CD4-positive, alpha-beta T cell (primary cell): ENCODE measurements at regions not wholly inside any gene's neighbourhood (a gene's known extent, or its start where the extent isn't known, plus 50 kb on each side); places are given as distances from the start of the nearest gene placed in this dataset.

Experiments used
- ATAC-seq: fragments of 200-7000 bp; cut with Tn5 transposase; one replicate; pipeline ENCODE4 v1.10.0; 2022; ENCODE audit warnings: mild to moderate bottlenecking; ENCODE audit not compliant: poor library complexity
- CTCF ChIA-PET: fragments of 350-600 bp; sonication (Branson Sonifier 250); formaldehyde crosslinking; loops from one replicate; lab custom pipeline; 2021; ENCODE audit warnings: antibody characterized with exemption, inconsistent platforms; lab: Charles Lee
- POLR2A ChIA-PET: fragments of 350-600 bp; sonication (Branson Sonifier 250); formaldehyde crosslinking; loops from one replicate; lab custom pipeline; 2021; ENCODE audit warnings: antibody characterized with exemption, inconsistent platforms; lab: Charles Lee
- DNase-seq, 14 experiments: peaks; one replicate each; pipeline ENCODE4 v3.0.0-alpha.2; 2013 to 2020; ENCODE audit warnings: mixed read lengths in 2 of 14
- H3K27ac ChIP-seq, 2 donors: one replicate each; pipeline versions ENCODE4 v1.5.1 to v1.7.0; 2013; ENCODE audit warnings: low read length in 2 of 2, low read depth in 1 of 2, mild to moderate bottlenecking in 1 of 2
- H3K27me3 ChIP-seq, 2 experiments: 1 replicate in 1 of 2; 2 replicates in 1 of 2; pipeline versions ENCODE4 v1.6.1 to v1.7.0; 2013; ENCODE audit warnings: low read length in 2 of 2, control low read depth in 1 of 2, mild to moderate bottlenecking in 1 of 2, moderate library complexity in 1 of 2; ENCODE audit not compliant: insufficient read depth in 2 of 2, control insufficient read depth in 1 of 2
- H3K36me3 ChIP-seq: one replicate; pipeline ENCODE4 v1.6.1; 2013; ENCODE audit warnings: low read length, control low read depth; ENCODE audit not compliant: insufficient read depth
- H3K4me1 ChIP-seq: one replicate; pipeline ENCODE4 v1.6.1; 2013; ENCODE audit warnings: low read length, control low read depth; ENCODE audit not compliant: insufficient read depth
- H3K4me3 ChIP-seq: one replicate; pipeline ENCODE4 v1.5.1; 2013; ENCODE audit warnings: mild to moderate bottlenecking, low read length, moderate library complexity
- H3K9me3 ChIP-seq, 2 experiments: 1 replicate in 1 of 2; 2 replicates in 1 of 2; pipeline versions ENCODE4 v1.6.1 to v1.7.0; 2013; ENCODE audit warnings: low read length in 2 of 2, mild to moderate bottlenecking in 2 of 2, control low read depth in 1 of 2, moderate library complexity in 1 of 2; ENCODE audit not compliant: control insufficient read depth in 1 of 2, insufficient read depth in 1 of 2
- H3K27ac Mint-ChIP-seq: one replicate; pipeline ENCODE4 v1.8.0; 2020; ENCODE audit warnings: mixed read lengths
- H3K27me3 Mint-ChIP-seq: one replicate; pipeline ENCODE4 v1.8.0; 2021; ENCODE audit warnings: mixed read lengths
- H3K36me3 Mint-ChIP-seq: one replicate; pipeline ENCODE4 v1.8.0; 2021; ENCODE audit warnings: low read depth, mixed read lengths
- H3K4me1 Mint-ChIP-seq: one replicate; pipeline ENCODE4 v1.8.0; 2021; ENCODE audit warnings: low read depth, mixed read lengths
- H3K4me3 Mint-ChIP-seq: one replicate; pipeline ENCODE4 v1.8.0; 2020; ENCODE audit warnings: mild to moderate bottlenecking, mixed read lengths
- H3K9me3 Mint-ChIP-seq: one replicate; pipeline ENCODE4 v1.8.0; 2020; ENCODE audit warnings: mixed read lengths
- CTCF ChIP-seq: fragments of 200-600 bp; IDR thresholded peaks from one replicate; pipeline ENCODE4 v1.8.0; 2022; ENCODE audit warnings: antibody characterized with exemption, mild to moderate bottlenecking
- intact Hi-C, 2 experiments: fragments of 100-400 bp; cut with DNase I in 1 of 2; cut with micrococcal nuclease in 1 of 2; formaldehyde crosslinking; loops; one replicate each; pipeline versions ENCODE4 v1.15.1 to v1.9.0; 2023 to 2025; cut with DNase I, micrococcal nuclease

GRCh38 chr13:112000888-112001287, 66.1 kb upstream of the SOX1 start:
- H3K4me1 ChIP-seq, result no peaks in the 10 kb centered on the region
- Mint-ChIP-seq H3K4me1 (no peaks in the 10 kb centered on the region), H3K9me3 (no peaks in the 10 kb centered on the region), H3K36me3 (no peaks in the 10 kb centered on the region), H3K27me3 (peaks cover 44% of the 10 kb centered on the region), H3K27ac (no peak overlapping the region), H3K4me3 (no peak overlapping the region)
- H3K27me3 ChIP-seq, result peaks cover 0 to 2% of the 10 kb centered on the region in 2 experiments
- intact Hi-C loops, result no loop called here
- no peaks in the 10 kb centered on the region for H3K36me3 ChIP-seq
- no peak overlapping the region for H3K4me3 ChIP-seq
- ChIA-PET POLR2A (no interaction called here), CTCF (no interaction called here)
- no peak for TF ChIP-seq CTCF
- ATAC-seq (no peak), DNase-seq (no peak)
- peaks cover 0 to 8% of the 10 kb centered on the region in 2 experiments for H3K9me3 ChIP-seq
- H3K27ac ChIP-seq, result no peak overlapping the region

DNA sequence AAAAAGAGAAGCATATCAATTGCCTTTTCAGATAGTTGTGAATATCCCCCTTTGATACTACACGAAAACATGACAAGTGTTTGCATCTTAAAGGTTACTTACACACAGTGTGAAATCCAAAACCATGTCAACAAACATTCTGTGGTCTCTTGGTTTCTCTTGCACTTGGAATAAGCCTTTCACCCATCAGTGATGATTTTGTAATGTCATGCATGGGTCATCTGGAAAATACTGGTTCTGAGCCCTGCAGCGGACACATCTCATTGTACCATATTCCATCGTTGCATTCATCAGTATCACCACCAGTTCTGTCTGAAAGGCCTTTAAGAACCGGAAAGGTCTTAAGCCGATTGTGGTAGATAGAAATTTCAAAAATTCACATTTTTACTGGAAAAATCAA, 65.4 kb upstream of the SOX1 start:
- no peak for DNase-seq
- Mint-ChIP-seq H3K4me1 (no peaks in the 10 kb centered on the region), H3K27ac (no peak overlapping the region), H3K27me3 (peaks cover 44% of the 10 kb centered on the region), H3K4me3 (no peak overlapping the region), H3K36me3 (no peaks in the 10 kb centered on the region), H3K9me3 (no peaks in the 10 kb centered on the region)
- no peak overlapping the region for H3K27ac ChIP-seq
- ChIA-PET CTCF (no interaction called here), POLR2A (no interaction called here)
- peaks cover 0 to 8% of the 10 kb centered on the region in 2 experiments for H3K9me3 ChIP-seq
- no peak for TF ChIP-seq CTCF
- H3K4me1 ChIP-seq, result no peaks in the 10 kb centered on the region
- H3K4me3 ChIP-seq, result no peak overlapping the region
- intact Hi-C loops, result no loop called here
- no peak for ATAC-seq
- H3K36me3 ChIP-seq, result no peaks in the 10 kb centered on the region
- H3K27me3 ChIP-seq, result peaks cover 0 to 2% of the 10 kb centered on the region in 2 experiments

- H3K27me3 Mint-ChIP-seq, result peaks cover 28% of the 10 kb centered on the region
- TF ChIP-seq CTCF, result no peak
- Histone ChIP-seq H3K27me3 (peaks cover 0 to under 1% of the 10 kb centered on the region in 2 experiments), H3K4me3 (no peak overlapping the region), H3K9me3 (peaks cover 0 to 15% of the 10 kb centered on the region in 2 experiments), H3K4me1 (no peaks in the 10 kb centered on the region), H3K36me3 (no peaks in the 10 kb centered on the region), H3K27ac (no peak overlapping the region)
- H3K4me3 Mint-ChIP-seq, result no peak overlapping the region
- no peak for ATAC-seq
- no peak overlapping the region for H3K27ac Mint-ChIP-seq
- no peak for DNase-seq
- intact Hi-C loops, result no loop called here
- POLR2A ChIA-PET, result no interaction called here
- H3K9me3 Mint-ChIP-seq, result no peaks in the 10 kb centered on the region
- H3K36me3 Mint-ChIP-seq, result no peaks in the 10 kb centered on the region
- CTCF ChIA-PET, result no interaction called here
- no peaks in the 10 kb centered on the region for H3K4me1 Mint-ChIP-seq
These were observed 63.6 kb upstream of the SOX1 start for GRCh38 chr13:112003396-112003795.
